GM12878 (cell line): ENCODE measurements at regions not wholly inside any gene's neighbourhood (a gene's known extent, or its start where the extent isn't known, plus 50 kb on each side); places are given as distances from the start of the nearest gene placed in this dataset.
A peak's percentile ranks its signal among the peaks of the same experiment; 100 is the strongest.

Experiments used
- ATAC-seq: fragments of 200-7000 bp; cut with Tn5 transposase; 3 replicates; pipeline ENCODE4 v1.9.1; 2020; ENCODE audit warnings: mild to moderate bottlenecking, moderate library complexity
- BruUV-seq: library from RNA; stranded (reverse); fragments of 400-500 nt; replicated peaks from 2 replicates; lab custom pipeline; 2021; lab: Mats Ljungman, UMichigan
- CTCF ChIA-PET: fragments of 300-600 bp; sonication (Branson Sonifier 250); formaldehyde crosslinking; extraction: SDS; loops from one replicate; lab custom pipeline; 2021; ENCODE audit warnings: inconsistent platforms; lab: Yijun Ruan, JAX
- POLR2A ChIA-PET: fragments of 350-600 bp; formaldehyde crosslinking; extraction: SDS; loops from one replicate; lab custom pipeline; 2021; ENCODE audit warnings: inconsistent platforms; lab: Charles Lee
- RAD21 ChIA-PET: fragments of 300-600 bp; sonication (Branson Sonifier 250); formaldehyde crosslinking; loops from one replicate; lab custom pipeline; 2023; ENCODE audit warnings: antibody characterized with exemption; ENCODE audit not compliant: unreplicated experiment; lab: Charles Lee
- SMC1A ChIA-PET: fragments of 300-600 bp; sonication (Branson Sonifier 250); formaldehyde crosslinking; loops from one replicate; lab custom pipeline; 2023; ENCODE audit not compliant: unreplicated experiment, uncharacterized antibody; lab: Charles Lee
- DNase-seq: peaks from one replicate; pipeline ENCODE4 v3.0.0-alpha.2; 2011; ENCODE audit warnings: low read depth, low spot score
- FAIRE-seq: peaks from 3 replicates; lab custom pipeline; 2011; peaks lifted over from hg19 to GRCh38; lab: Jason Lieb, UNC
- H2AFZ ChIP-seq: 2 replicates; pipeline ENCODE4 v1.6.0; 2011; ENCODE audit warnings: low read depth, low read length, control low read depth; ENCODE audit not compliant: control insufficient read depth
- H3K27ac ChIP-seq: 2 replicates; pipeline ENCODE4 v1.5.1; 2011; ENCODE audit warnings: control low read depth; ENCODE audit not compliant: control insufficient read depth, insufficient read depth
- H3K27me3 ChIP-seq, 2 experiments: replicated peaks in 1 of 2; 2 replicates each; pipeline versions ENCODE4 v1.6.0 to v1.6.1; 2011; ENCODE audit warnings: low read length in 1 of 2; ENCODE audit not compliant: control insufficient read depth in 2 of 2, insufficient read depth in 2 of 2
- H3K36me3 ChIP-seq, 2 experiments: 2 replicates each; pipeline ENCODE4 v1.5.1; 2011; ENCODE audit warnings: low read length in 1 of 2; ENCODE audit not compliant: control insufficient read depth in 2 of 2, insufficient read depth in 2 of 2
- H3K4me1 ChIP-seq: 2 replicates; pipeline ENCODE4 v1.6.1; 2011; ENCODE audit warnings: mild to moderate bottlenecking, low read length, moderate library complexity, mixed read lengths; ENCODE audit not compliant: control insufficient read depth, insufficient read depth
- H3K4me2 ChIP-seq: 2 replicates; pipeline ENCODE4 v1.6.0; 2011; ENCODE audit warnings: control low read depth; ENCODE audit not compliant: control insufficient read depth, insufficient read depth
- H3K4me3 ChIP-seq: fragments of 200-600 bp; sonication (generic); 2 replicates; pipeline ENCODE4 v1.5.1; 2016
- H3K79me2 ChIP-seq: 2 replicates; pipeline ENCODE4 v1.6.0; 2011; ENCODE audit warnings: low read length; ENCODE audit not compliant: control insufficient read depth, insufficient read depth
- H3K9ac ChIP-seq: 2 replicates; pipeline ENCODE4 v1.8.0; 2011; ENCODE audit warnings: low read length, control low read depth, mixed read lengths; ENCODE audit not compliant: control insufficient read depth, insufficient read depth
- H3K9me3 ChIP-seq: replicated peaks from 3 replicates; pipeline ENCODE4 v1.5.1; 2011; ENCODE audit warnings: mild to moderate bottlenecking, low read length; ENCODE audit not compliant: control insufficient read depth, insufficient read depth
- H4K20me1 ChIP-seq: 2 replicates; pipeline ENCODE4 v1.6.0; 2011; ENCODE audit not compliant: control insufficient read depth, insufficient read depth
- BCL11A ChIP-seq: IDR thresholded peaks from 2 replicates; pipeline ENCODE4 v1.6.1; 2011; ENCODE audit warnings: low read depth, low read length
- CBX3 ChIP-seq: fragments of 200-600 bp; sonication (generic); IDR thresholded peaks from 2 replicates; pipeline ENCODE4 v1.6.1; 2016; ENCODE audit warnings: low read depth, borderline replicate concordance
- HSF1 ChIP-seq: fragments of 150-350 bp; IDR thresholded peaks from 2 replicates; pipeline ENCODE4 v1.6.1; 2014; ENCODE audit warnings: mild to moderate bottlenecking, low read depth, low read length
- NFYA ChIP-seq: IDR thresholded peaks from 2 replicates; pipeline ENCODE4 v1.6.1; 2011; ENCODE audit warnings: low read depth, mild to moderate bottlenecking, low read length, improper control_type of control experiment, borderline replicate concordance
- NFYB ChIP-seq: IDR thresholded peaks from 2 replicates; pipeline ENCODE4 v1.6.1; 2011; ENCODE audit warnings: low read depth, mild to moderate bottlenecking, low read length, improper control_type of control experiment, moderate library complexity; ENCODE audit not compliant: insufficient read depth
- SKIL ChIP-seq: fragments of 450-650 bp; IDR thresholded peaks from 2 replicates; pipeline ENCODE4 v1.6.1; 2017; ENCODE audit warnings: mild to moderate bottlenecking, low read depth, inconsistent platforms; ENCODE audit not compliant: poor library complexity, severe bottlenecking
- TCF3 ChIP-seq: IDR thresholded peaks from 2 replicates; pipeline ENCODE4 v1.6.1; 2012; ENCODE audit warnings: low read depth, mild to moderate bottlenecking, low read length, borderline replicate concordance; ENCODE audit not compliant: insufficient read depth
- WGBS: methylation state at CpG from one replicate; pipeline ENCODE4 v1.1.6; 2016; ENCODE audit warnings: low lambda C conversion rate; ENCODE audit not compliant: insufficient replicate concordance, insufficient coverage; ENCODE audit errors: missing lambda C conversion rate; 5-methylcytosine and 5-hydroxymethylcytosine counted together
- in situ Hi-C: fragments of 300-500 bp; cut with MboI; formaldehyde crosslinking; loops from 9 replicates; pipeline ENCODE4 v1.14.3; 2018; ENCODE audit warnings: mixed read lengths
- intact Hi-C: fragments of 100-400 bp; cut with micrococcal nuclease; formaldehyde crosslinking; loops from one replicate; pipeline ENCODE4 v1.14.2; 2022; ENCODE audit not compliant: unreplicated experiment

- intact Hi-C loops = loop anchor here (5.0 to 10.0 kb wide), 3 partner anchors 151 to 869 kb away; no protein-coding TSS in a partner anchor
These were observed 285.1 kb downstream of the ZEB1 start for GRCh38 chr10:31604096-31604495.

GRCh38 chr10:31603235-31604087 is 284.4 kb downstream of the ZEB1 start:
- RAD21 ChIA-PET = no interaction called here
- H4K20me1 ChIP-seq = no peaks in the 10 kb centered on the region
- 7% methylated on average over 61 of the region's 68 CpGs for WGBS
- CTCF ChIA-PET = interaction anchor here (1.3 kb wide), 1 partner anchor 106 kb away, joined by 3 read pairs; no protein-coding TSS in a partner anchor
- peak overlapping the region; percentile 54; the same call in 1 of the 2 replicates for H3K9ac ChIP-seq
- H2AFZ ChIP-seq = peak overlapping the region; percentile 91
- H3K27ac ChIP-seq = no peak overlapping the region
- SMC1A ChIA-PET = interaction anchor here (1.4 to 2.7 kb wide), 2 partner anchors 17 to 572 kb away, joined by 3 to 8 read pairs; partner anchors contain the start of gene ZNF438
- peak overlapping the region; percentile 66 for H3K4me3 ChIP-seq
- ATAC-seq (peak; percentile 99), FAIRE-seq (peak; percentile 95), DNase-seq (peak; percentile 66)
- intact Hi-C loops = loop anchor here (5.0 to 10.0 kb wide), 3 partner anchors 151 to 869 kb away; no protein-coding TSS in a partner anchor
- H3K9me3 ChIP-seq = no peaks in the 10 kb centered on the region; the same call in 1 of the 3 replicates
- no peaks in the 10 kb centered on the region for H3K27me3 ChIP-seq
- peaks cover 9% of the 10 kb centered on the region for H3K4me1 ChIP-seq
- peak overlapping the region; percentile 97 for H3K4me2 ChIP-seq
- H3K79me2 ChIP-seq = no peaks in the 10 kb centered on the region
- POLR2A ChIA-PET = no interaction called here
- BruUV-seq = no TSS peak
- H3K36me3 ChIP-seq = no peaks in the 10 kb centered on the region
- in situ Hi-C loops = no loop called here
- TF ChIP-seq NFYA (no peak), SKIL (no peak), HSF1 (no peak)

More at GRCh38 chr10:31604096-31604495, 285.1 kb downstream of the ZEB1 start:
- no peaks in the 10 kb centered on the region for H3K27me3 ChIP-seq
- no peak overlapping the region for H3K9ac ChIP-seq
- peak overlapping the region; percentile 91 for H2AFZ ChIP-seq
- FAIRE-seq (no peak), DNase-seq (no peak), ATAC-seq (no peak)
- in situ Hi-C loops = no loop called here
- no peaks in the 10 kb centered on the region; the same call in 1 of the 3 replicates for H3K9me3 ChIP-seq
- ChIA-PET CTCF (interaction anchor here (0.6 kb wide), 1 partner anchor 825 kb away, joined by 3 read pairs; no protein-coding TSS in a partner anchor), POLR2A (no interaction called here), RAD21 (interaction anchor here (0.9 kb wide), 1 partner anchor 22 kb away, joined by 3 read pairs; no protein-coding TSS in a partner anchor), SMC1A (interaction anchor here (1.4 to 2.7 kb wide), 2 partner anchors 16 to 572 kb away, joined by 3 to 8 read pairs; partner anchors contain the start of gene ZNF438)
- no peaks in the 10 kb centered on the region for H3K79me2 ChIP-seq
- peak overlapping the region; percentile 97 for H3K4me2 ChIP-seq
- no peak overlapping the region for H3K27ac ChIP-seq
- no TSS peak for BruUV-seq
- 29% methylated on average over 6 of the region's 12 CpGs for WGBS
- TF ChIP-seq BCL11A (0 out of 2 replicates have a peak, but pooled peaks have one; percentile 29), CBX3 (no peak), NFYB (no peak), TCF3 (no peak)
- no peaks in the 10 kb centered on the region for H3K36me3 ChIP-seq
- H3K4me1 ChIP-seq = peaks cover 9% of the 10 kb centered on the region
- H4K20me1 ChIP-seq = no peaks in the 10 kb centered on the region
- H3K4me3 ChIP-seq = peak overlapping the region; percentile 66; the same call in 1 of the 2 replicates
